H1 (cell line): ENCODE measurements at regions not wholly inside any gene's neighbourhood (a gene's known extent, or its start where the extent isn't known, plus 50 kb on each side); places are given as distances from the start of the nearest gene placed in this dataset.

Source experiments
- CTCF ChIA-PET: fragments of 300-600 bp; sonication (Branson Sonifier 250); formaldehyde crosslinking; loops from one replicate; lab custom pipeline; 2021; ENCODE audit not compliant: partially characterized antibody; lab: Charles Lee
- POLR2A ChIA-PET: fragments of 300-600 bp; sonication (Branson Sonifier 250); formaldehyde crosslinking; loops from one replicate; lab custom pipeline; 2021; ENCODE audit warnings: inconsistent platforms; ENCODE audit not compliant: partially characterized antibody; lab: Charles Lee
- DNase-seq, 2 experiments: peaks; one replicate each; pipeline versions ENCODE4 v3.0.0 to v3.0.0-alpha.2; 2010 to 2022; ENCODE audit warnings: low spot score in 2 of 2, low read depth in 1 of 2, mixed read lengths in 1 of 2
- FAIRE-seq: peaks from 2 replicates; lab custom pipeline; 2011; peaks lifted over from hg19 to GRCh38; lab: Jason Lieb, UNC
- H2AFZ ChIP-seq: 2 replicates; pipeline ENCODE4 v1.8.1; 2012; ENCODE audit warnings: low read length, inconsistent platforms
- H2AK5ac ChIP-seq: 2 replicates; pipeline ENCODE4 v1.6.1; 2013; ENCODE audit warnings: low read depth, low read length
- H2BK120ac ChIP-seq: replicated peaks from 2 replicates; pipeline ENCODE3; 2013; ENCODE audit warnings: low read depth, low read length, inconsistent platforms
- H2BK12ac ChIP-seq: 2 replicates; pipeline ENCODE4 v1.6.1; 2013; ENCODE audit warnings: low read depth, low read length
- H2BK15ac ChIP-seq: 2 replicates; pipeline ENCODE4 v1.6.1; 2013; ENCODE audit warnings: low read length
- H2BK20ac ChIP-seq: 2 replicates; pipeline ENCODE4 v1.6.1; 2013; ENCODE audit warnings: low read length
- H2BK5ac ChIP-seq: 2 replicates; pipeline ENCODE4 v1.6.1; 2013; ENCODE audit warnings: low read depth, low read length
- H3K14ac ChIP-seq: 2 replicates; pipeline ENCODE4 v1.6.1; 2013; ENCODE audit warnings: inconsistent platforms; ENCODE audit not compliant: insufficient read length
- H3K18ac ChIP-seq: 2 replicates; pipeline ENCODE4 v1.6.1; 2013; ENCODE audit warnings: low read length; ENCODE audit errors: extremely low read depth
- H3K23ac ChIP-seq: 2 replicates; pipeline ENCODE4 v1.6.1; 2013; ENCODE audit warnings: inconsistent platforms; ENCODE audit not compliant: insufficient read length
- H3K23me2 ChIP-seq: 2 replicates; pipeline ENCODE4 v1.6.1; 2013; ENCODE audit warnings: low read depth, low read length
- H3K27ac ChIP-seq: 2 replicates; pipeline ENCODE4 v1.6.1; 2011; ENCODE audit warnings: low read depth, low read length, inconsistent platforms
- H3K27me3 ChIP-seq, 4 experiments: replicated peaks in 1 of 4; 1 replicate in 1 of 4; 2 replicates in 3 of 4; pipeline versions ENCODE4 v1.6.1 to v1.8.1; 2011 to 2013; ENCODE audit warnings: low read length in 3 of 4, mild to moderate bottlenecking in 3 of 4, inconsistent platforms in 2 of 4, mixed read lengths in 2 of 4, moderate library complexity in 1 of 4; ENCODE audit not compliant: control insufficient read depth in 3 of 4, insufficient read depth in 3 of 4; ENCODE audit errors: extremely low read depth in 1 of 4
- H3K36me3 ChIP-seq, 4 experiments: 2 replicates each; pipeline versions ENCODE4 v1.6.1 to v1.8.1; 2011 to 2013; ENCODE audit warnings: mild to moderate bottlenecking in 4 of 4, low read length in 3 of 4, moderate library complexity in 2 of 4, control low read depth in 1 of 4, inconsistent platforms in 1 of 4; ENCODE audit not compliant: insufficient read depth in 4 of 4, control insufficient read depth in 2 of 4
- H3K4ac ChIP-seq: replicated peaks from 2 replicates; pipeline ENCODE3; 2013; ENCODE audit warnings: low read length, low read depth, mixed read lengths, inconsistent platforms; ENCODE audit not compliant: insufficient read length
- H3K4me1 ChIP-seq, 4 experiments: replicated peaks in 1 of 4; 1 replicate in 1 of 4; 2 replicates in 3 of 4; pipeline versions ENCODE4 v1.6.1 to v1.8.1; 2011 to 2013; ENCODE audit warnings: low read length in 3 of 4, inconsistent platforms in 2 of 4, mixed read lengths in 1 of 4; ENCODE audit not compliant: insufficient read depth in 4 of 4, control insufficient read depth in 3 of 4
- H3K4me2 ChIP-seq, 2 experiments: 2 replicates each; pipeline versions ENCODE4 v1.6.1 to v1.8.1; 2011 to 2013; ENCODE audit warnings: low read depth in 2 of 2, low read length in 2 of 2, control low read depth in 1 of 2, inconsistent platforms in 1 of 2, mild to moderate bottlenecking in 1 of 2; ENCODE audit not compliant: insufficient read depth in 1 of 2
- H3K4me3 ChIP-seq, 4 experiments: fragments of 200-600, 300-600 bp in 1 of 4; sonication (generic), shearing (Covaris generic), sonication (Bioruptor Twin) in 1 of 4; 2 replicates each; pipeline versions ENCODE4 v1.5.1 to v1.8.1; 2011 to 2016; ENCODE audit warnings: low read length in 4 of 4, low read depth in 3 of 4, control low read depth in 2 of 4, inconsistent platforms in 2 of 4, mild to moderate bottlenecking in 2 of 4, mixed read lengths in 1 of 4, moderate library complexity in 1 of 4; ENCODE audit not compliant: insufficient read depth in 2 of 4; ENCODE audit errors: extremely low read depth in 1 of 4
- H3K56ac ChIP-seq: replicated peaks from 2 replicates; pipeline ENCODE3; 2013; ENCODE audit warnings: low read depth, mild to moderate bottlenecking, mixed read lengths, low read length, inconsistent platforms; ENCODE audit not compliant: insufficient read length
- H3K79me1 ChIP-seq: 2 replicates; pipeline ENCODE4 v1.6.1; 2013; ENCODE audit warnings: low read depth, low read length, control low read depth
- H3K79me2 ChIP-seq, 2 experiments: 2 replicates each; pipeline versions ENCODE4 v1.6.1 to v1.8.1; 2012 to 2013; ENCODE audit warnings: low read length in 2 of 2, mild to moderate bottlenecking in 2 of 2, inconsistent platforms in 1 of 2; ENCODE audit not compliant: insufficient read depth in 2 of 2, control insufficient read depth in 1 of 2
- H3K9ac ChIP-seq, 4 experiments: replicated peaks in 1 of 4; 1 replicate in 1 of 4; 2 replicates in 3 of 4; pipeline versions ENCODE4 v1.6.1 to v1.8.1; 2011 to 2013; ENCODE audit warnings: low read depth in 3 of 4, low read length in 3 of 4, control low read depth in 2 of 4, mild to moderate bottlenecking in 2 of 4, moderate library complexity in 2 of 4, inconsistent platforms in 1 of 4; ENCODE audit errors: extremely low read depth in 1 of 4
- H3K9me3 ChIP-seq, 2 experiments: 2 replicates each; pipeline versions ENCODE4 v1.6.1 to v1.8.1; 2012 to 2013; ENCODE audit warnings: mild to moderate bottlenecking in 2 of 2, moderate library complexity in 2 of 2, control low read depth in 1 of 2, inconsistent platforms in 1 of 2, low read depth in 1 of 2, low read length in 1 of 2, mixed read lengths in 1 of 2; ENCODE audit not compliant: insufficient read depth in 2 of 2
- H4K20me1 ChIP-seq, 2 experiments: replicated peaks in 1 of 2; 2 replicates each; pipeline versions ENCODE3 to v1.8.1; 2011 to 2013; ENCODE audit warnings: inconsistent platforms in 2 of 2, low read length in 2 of 2, mild to moderate bottlenecking in 1 of 2; ENCODE audit not compliant: insufficient read depth in 2 of 2, control insufficient read depth in 1 of 2
- H4K5ac ChIP-seq: 2 replicates; pipeline ENCODE4 v1.6.1; 2013; ENCODE audit warnings: low read length, low read depth, mixed read lengths, inconsistent platforms; ENCODE audit not compliant: insufficient read length
- H4K8ac ChIP-seq: 2 replicates; pipeline ENCODE4 v1.8.0; 2013; ENCODE audit warnings: mild to moderate bottlenecking, moderate library complexity, low read length, inconsistent platforms; ENCODE audit not compliant: insufficient read depth; ENCODE audit errors: extremely low read depth
- H4K91ac ChIP-seq: replicated peaks from 2 replicates; pipeline ENCODE3; 2013; ENCODE audit warnings: low read length, mixed read lengths, inconsistent platforms; ENCODE audit not compliant: insufficient read length
- ASH2L ChIP-seq: fragments of 200-600, 300-600 bp; sonication (generic); IDR thresholded peaks from one replicate; pipeline ENCODE4 v1.7.1; 2017; ENCODE audit warnings: low read length
- BCL11A ChIP-seq, 2 experiments: IDR thresholded peaks; one replicate each; pipeline ENCODE4 v1.6.1; 2011; ENCODE audit warnings: low read depth in 2 of 2, low read length in 2 of 2, mild to moderate bottlenecking in 2 of 2
- BRCA1 ChIP-seq: IDR thresholded peaks from 2 replicates; pipeline ENCODE4 v1.6.1; 2012; ENCODE audit warnings: low read depth, low read length, improper control_type of control experiment
- CBX5 ChIP-seq: fragments of 300-800, 300-1000 bp; sonication (generic); IDR thresholded peaks from 2 replicates; pipeline ENCODE4 v1.7.1; 2016; ENCODE audit warnings: antibody characterized with exemption, low read length, low read depth
- CBX8 ChIP-seq: fragments of 300-800, 300-1000 bp; sonication (generic); IDR thresholded peaks from 2 replicates; pipeline ENCODE4 v1.7.1; 2016; ENCODE audit warnings: low read depth, low read length, borderline replicate concordance
- CHD1 ChIP-seq: IDR thresholded peaks from 2 replicates; pipeline ENCODE4 v1.6.1; 2012; ENCODE audit warnings: low read depth, low read length, improper control_type of control experiment
- CREB1 ChIP-seq: IDR thresholded peaks from 2 replicates; pipeline ENCODE4 v1.6.1; 2012; ENCODE audit warnings: inconsistent platforms
- CTBP2 ChIP-seq: IDR thresholded peaks from 2 replicates; pipeline ENCODE4 v1.7.0; 2011; ENCODE audit warnings: borderline replicate concordance, mild to moderate bottlenecking, moderate library complexity, mixed read lengths, low read length; ENCODE audit not compliant: insufficient read depth, insufficient read length
- GABPA ChIP-seq: IDR thresholded peaks from 2 replicates; pipeline ENCODE4 v1.6.1; 2011; ENCODE audit warnings: mild to moderate bottlenecking, low read length, moderate library complexity, borderline replicate concordance; ENCODE audit not compliant: insufficient read depth
- HDAC6 ChIP-seq: IDR thresholded peaks from one replicate; pipeline ENCODE4 v1.7.1; 2012; ENCODE audit warnings: low read depth, mild to moderate bottlenecking, inconsistent platforms, low read length, moderate library complexity
- JUN ChIP-seq: IDR thresholded peaks from 2 replicates; pipeline ENCODE4 v1.6.1; 2011; ENCODE audit warnings: low read depth, mild to moderate bottlenecking, improper control_type of control experiment, low read length
- JUND ChIP-seq: IDR thresholded peaks from 2 replicates; pipeline ENCODE4 v1.6.1; 2011; ENCODE audit warnings: mild to moderate bottlenecking, improper control_type of control experiment, low read length
- NRF1 ChIP-seq: IDR thresholded peaks from 2 replicates; pipeline ENCODE4 v1.6.1; 2011; ENCODE audit warnings: mild to moderate bottlenecking, low read depth, low read length, improper control_type of control experiment
- SP1 ChIP-seq: IDR thresholded peaks from 2 replicates; pipeline ENCODE4 v1.6.1; 2011; ENCODE audit warnings: low read depth, low read length
- SRF ChIP-seq: IDR thresholded peaks from 2 replicates; pipeline ENCODE4 v1.6.1; 2011; ENCODE audit warnings: mild to moderate bottlenecking, low read depth, low read length, moderate library complexity
- TCF12 ChIP-seq: IDR thresholded peaks from 2 replicates; pipeline ENCODE4 v1.6.1; 2011; ENCODE audit warnings: low read depth, mild to moderate bottlenecking, low read length
- TF ChIP-seq, protein P1 (sequence below): IDR thresholded peaks from 2 replicates; pipeline ENCODE4 v1.6.1; 2011; ENCODE audit warnings: low read length, improper control_type of control experiment

DNA sequence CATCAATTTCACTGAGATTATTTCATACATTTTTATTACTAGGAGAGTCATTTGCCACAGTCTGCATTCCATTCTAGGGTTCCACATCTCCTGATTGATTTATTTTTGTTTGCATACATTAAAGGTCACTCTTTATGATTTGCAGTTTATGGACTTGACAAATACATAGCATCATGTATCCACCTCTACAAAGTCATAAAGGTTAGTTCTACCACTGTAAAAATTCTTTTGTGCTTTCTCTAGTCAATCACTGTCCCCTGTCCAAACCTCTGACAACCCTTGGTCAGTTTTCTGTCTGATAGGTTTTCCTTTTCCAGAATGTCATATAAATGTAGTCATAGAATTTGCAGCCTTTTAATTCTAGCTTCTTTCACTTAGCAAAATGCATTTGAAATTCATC is 434.6 kb upstream of the MON1B start:
- Histone ChIP-seq H3K4me2 (no peak overlapping the region), H4K5ac (no peak overlapping the region), H3K4ac (no peak overlapping the region), H3K23ac (no peak overlapping the region), H3K56ac (no peak overlapping the region), H3K36me3 (no peaks in the 10 kb centered on the region), H3K18ac (no peak overlapping the region), H3K4me1 (no peaks in the 10 kb centered on the region), H2AFZ (no peak overlapping the region), H2AK5ac (no peak overlapping the region), H3K14ac (no peak overlapping the region), H2BK15ac (no peak overlapping the region), H3K9ac (no peak overlapping the region), H3K23me2 (no peaks in the 10 kb centered on the region), H4K20me1 (no peaks in the 10 kb centered on the region), H3K9me3 (no peaks in the 10 kb centered on the region), H3K79me2 (no peaks in the 10 kb centered on the region), H2BK20ac (no peak overlapping the region), H2BK12ac (no peak overlapping the region), H4K91ac (no peak overlapping the region), H2BK5ac (no peak overlapping the region), H3K4me3 (no peak overlapping the region), H4K8ac (no peak overlapping the region), H3K79me1 (no peaks in the 10 kb centered on the region), H3K27ac (no peak overlapping the region), H2BK120ac (no peak overlapping the region), H3K27me3 (peaks cover 0 to 1% (median 0%) of the 10 kb centered on the region in 4 experiments; a peak in 1 of 7 replicates)
- ChIA-PET CTCF (no interaction called here), POLR2A (no interaction called here)
- DNase-seq, result no peak
- FAIRE-seq, result no peak
- TF ChIP-seq NRF1 (no peak), TCF12 (no peak), SP1 (no peak), SRF (no peak), CREB1 (no peak), ASH2L (no peak), CHD1 (no peak), HDAC6 (no peak), GABPA (no peak), CBX5 (no peak), JUN (no peak), CTBP2 (no peak), BCL11A (IDR thresholded peaks at IDR 0.05; ENCODE audit: low read depth in 2 of 2, low read length in 2 of 2) (no peak), CBX8 (no peak), JUND (no peak), BRCA1 (no peak)
- TF ChIP-seq, protein P1, sequence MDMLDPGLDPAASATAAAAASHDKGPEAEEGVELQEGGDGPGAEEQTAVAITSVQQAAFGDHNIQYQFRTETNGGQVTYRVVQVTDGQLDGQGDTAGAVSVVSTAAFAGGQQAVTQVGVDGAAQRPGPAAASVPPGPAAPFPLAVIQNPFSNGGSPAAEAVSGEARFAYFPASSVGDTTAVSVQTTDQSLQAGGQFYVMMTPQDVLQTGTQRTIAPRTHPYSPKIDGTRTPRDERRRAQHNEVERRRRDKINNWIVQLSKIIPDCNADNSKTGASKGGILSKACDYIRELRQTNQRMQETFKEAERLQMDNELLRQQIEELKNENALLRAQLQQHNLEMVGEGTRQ, result no peak
